PC-3 (cell line): ENCODE measurements at regions not wholly inside any gene's neighbourhood (a gene's known extent, or its start where the extent isn't known, plus 50 kb on each side); places are given as distances from the start of the nearest gene placed in this dataset.

ENCODE experiments used
- EZH2 ChIP-seq: fragments of 300-600 bp; sonication (generic); IDR thresholded peaks from one replicate; pipeline ENCODE4 v1.6.1; 2017; ENCODE audit warnings: antibody characterized with exemption, mild to moderate bottlenecking, low read length; ENCODE audit not compliant: unreplicated experiment
- EZH2phosphoT487 ChIP-seq: fragments of 300-600 bp; sonication (generic); IDR thresholded peaks from 2 replicates; pipeline ENCODE4 v1.6.1; 2018; ENCODE audit warnings: mild to moderate bottlenecking, antibody characterized with exemption, low read length, borderline replicate concordance
- TF ChIP-seq, protein P1 (sequence below): fragments of 300-600 bp; sonication (generic); conservative IDR thresholded peaks from 2 replicates; pipeline ENCODE4 v1.5.1; 2017; ENCODE audit warnings: antibody characterized with exemption, low read depth, mild to moderate bottlenecking, low read length

DNA sequence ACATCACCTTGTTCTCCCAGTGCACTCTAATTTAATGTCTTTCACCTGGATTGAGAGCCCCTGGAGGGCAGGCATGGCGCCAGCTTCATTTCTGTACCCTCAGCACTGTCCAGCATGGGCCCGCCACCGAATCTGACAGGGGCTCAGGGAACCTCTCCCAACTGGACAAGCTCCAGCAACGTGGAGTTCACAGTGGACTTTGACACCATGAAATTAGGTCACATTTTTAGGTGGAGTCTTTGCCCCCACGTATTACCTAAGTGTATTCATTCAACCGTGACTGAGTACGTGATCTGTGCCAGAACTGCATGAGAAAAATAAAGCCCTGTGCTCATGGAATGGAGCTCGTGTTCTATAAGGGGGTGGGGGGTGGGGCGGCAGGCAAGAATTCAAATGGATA, 94.1 kb upstream of the ATP2B2 start:
- TF ChIP-seq, protein P1, sequence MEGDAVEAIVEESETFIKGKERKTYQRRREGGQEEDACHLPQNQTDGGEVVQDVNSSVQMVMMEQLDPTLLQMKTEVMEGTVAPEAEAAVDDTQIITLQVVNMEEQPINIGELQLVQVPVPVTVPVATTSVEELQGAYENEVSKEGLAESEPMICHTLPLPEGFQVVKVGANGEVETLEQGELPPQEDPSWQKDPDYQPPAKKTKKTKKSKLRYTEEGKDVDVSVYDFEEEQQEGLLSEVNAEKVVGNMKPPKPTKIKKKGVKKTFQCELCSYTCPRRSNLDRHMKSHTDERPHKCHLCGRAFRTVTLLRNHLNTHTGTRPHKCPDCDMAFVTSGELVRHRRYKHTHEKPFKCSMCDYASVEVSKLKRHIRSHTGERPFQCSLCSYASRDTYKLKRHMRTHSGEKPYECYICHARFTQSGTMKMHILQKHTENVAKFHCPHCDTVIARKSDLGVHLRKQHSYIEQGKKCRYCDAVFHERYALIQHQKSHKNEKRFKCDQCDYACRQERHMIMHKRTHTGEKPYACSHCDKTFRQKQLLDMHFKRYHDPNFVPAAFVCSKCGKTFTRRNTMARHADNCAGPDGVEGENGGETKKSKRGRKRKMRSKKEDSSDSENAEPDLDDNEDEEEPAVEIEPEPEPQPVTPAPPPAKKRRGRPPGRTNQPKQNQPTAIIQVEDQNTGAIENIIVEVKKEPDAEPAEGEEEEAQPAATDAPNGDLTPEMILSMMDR = no peak
- no peak for TF ChIP-seq EZH2
- no peak for TF ChIP-seq EZH2phosphoT487
